ENCODE measurements at regions not wholly inside any gene's neighbourhood (a gene's known extent, or its start where the extent isn't known, plus 50 kb on each side); places are given as distances from the start of the nearest gene placed in this dataset.

GRCh38 chr17:71682174-71682494 is 438.7 kb upstream of the SOX9 start:
- Histone ChIP-seq H3K9ac (ENCODE audit: low read length) (no peak overlapping the region), H3K4me3 (ENCODE audit: insufficient read depth, low read length, poor library complexity, severe bottlenecking) (no peak overlapping the region), H4K20me1 (ENCODE audit: low read depth, low read length) (no peaks in the 10 kb centered on the region), H3K4me2 (ENCODE audit: low read depth, low read length, poor library complexity, severe bottlenecking) (no peak overlapping the region), H3K27me3 (ENCODE audit: low read length) (no peaks in the 10 kb centered on the region), H3K36me3 (ENCODE audit: low read length) (no peaks in the 10 kb centered on the region), H3K27ac (ENCODE audit: low read depth, low read length) (no peak overlapping the region), H2AFZ (ENCODE audit: low read depth, low read length, severe bottlenecking) (no peak overlapping the region), H3K9me3 (ENCODE audit: insufficient read depth, low read length) (no peaks in the 10 kb centered on the region), H3F3A (ENCODE audit: insufficient read depth) (no peaks in the 10 kb centered on the region), H3K9me2 (replicated peaks; ENCODE audit: insufficient read depth, low read length) (0 out of 2 replicates have a peak, but pooled peaks cover 3% of the 10 kb centered on the region), H3K79me2 (ENCODE audit: insufficient read depth, low read length) (no peaks in the 10 kb centered on the region)
- TF ChIP-seq EZH2phosphoT487 (conservative IDR thresholded peaks at IDR 0.05; ENCODE audit: low read length) (no peak), CTCF (IDR thresholded peaks at IDR 0.05; ENCODE audit: insufficient read depth, low read length, poor library complexity, severe bottlenecking) (no peak)

GRCh38 chr17:71689782-71690181 is 431.0 kb upstream of the SOX9 start:
- no peaks in the 10 kb centered on the region for H3K9me3 ChIP-seq (ENCODE audit: insufficient read depth, low read length)
- no peaks in the 10 kb centered on the region for H3K27me3 ChIP-seq (ENCODE audit: low read length)
- no peaks in the 10 kb centered on the region for H3K79me2 ChIP-seq (ENCODE audit: insufficient read depth, low read length)
- H3K9ac ChIP-seq (ENCODE audit: low read length): no peak overlapping the region
- TF ChIP-seq EZH2phosphoT487 (conservative IDR thresholded peaks at IDR 0.05; ENCODE audit: low read length): no peak
- TF ChIP-seq CTCF (IDR thresholded peaks at IDR 0.05; ENCODE audit: insufficient read depth, low read length, poor library complexity, severe bottlenecking): no peak
- H3K4me2 ChIP-seq (ENCODE audit: low read depth, low read length, poor library complexity, severe bottlenecking): no peak overlapping the region
- no peaks in the 10 kb centered on the region for H3K36me3 ChIP-seq (ENCODE audit: low read length)
- H3K9me2 ChIP-seq (replicated peaks; ENCODE audit: insufficient read depth, low read length): no peaks in the 10 kb centered on the region
- no peaks in the 10 kb centered on the region for H4K20me1 ChIP-seq (ENCODE audit: low read depth, low read length)
- no peak overlapping the region for H3K27ac ChIP-seq (ENCODE audit: low read depth, low read length)
- H3F3A ChIP-seq (ENCODE audit: insufficient read depth): no peaks in the 10 kb centered on the region
- no peak overlapping the region for H3K4me3 ChIP-seq (ENCODE audit: insufficient read depth, low read length, poor library complexity, severe bottlenecking)
- no peak overlapping the region for H2AFZ ChIP-seq (ENCODE audit: low read depth, low read length, severe bottlenecking)

- TF ChIP-seq CTCF (IDR thresholded peaks at IDR 0.05; ENCODE audit: insufficient read depth, low read length, poor library complexity, severe bottlenecking) (no peak), EZH2phosphoT487 (conservative IDR thresholded peaks at IDR 0.05; ENCODE audit: low read length) (no peak)
- no peaks in the 10 kb centered on the region for H3K27me3 ChIP-seq (ENCODE audit: low read length)
These were observed 420.9 kb upstream of the SOX9 start for GRCh38 chr17:71699907-71700306.

GRCh38 chr17:71703701-71704100 is 417.1 kb upstream of the SOX9 start:
- H3K9me3 ChIP-seq (ENCODE audit: insufficient read depth, low read length): no peaks in the 10 kb centered on the region
- no peak overlapping the region for H2AFZ ChIP-seq (ENCODE audit: low read depth, low read length, severe bottlenecking)
- H3K27ac ChIP-seq (ENCODE audit: low read depth, low read length): no peak overlapping the region
- H3K36me3 ChIP-seq (ENCODE audit: low read length): no peaks in the 10 kb centered on the region
- no peak overlapping the region for H3K4me3 ChIP-seq (ENCODE audit: insufficient read depth, low read length, poor library complexity, severe bottlenecking)
- H4K20me1 ChIP-seq (ENCODE audit: low read depth, low read length): no peaks in the 10 kb centered on the region
- no peak for TF ChIP-seq EZH2phosphoT487 (conservative IDR thresholded peaks at IDR 0.05; ENCODE audit: low read length)
- no peak for TF ChIP-seq CTCF (IDR thresholded peaks at IDR 0.05; ENCODE audit: insufficient read depth, low read length, poor library complexity, severe bottlenecking)
- no peak overlapping the region for H3K9ac ChIP-seq (ENCODE audit: low read length)
- H3K4me2 ChIP-seq (ENCODE audit: low read depth, low read length, poor library complexity, severe bottlenecking): no peak overlapping the region
- H3F3A ChIP-seq (ENCODE audit: insufficient read depth): no peaks in the 10 kb centered on the region
- no peaks in the 10 kb centered on the region for H3K79me2 ChIP-seq (ENCODE audit: insufficient read depth, low read length)
- no peaks in the 10 kb centered on the region for H3K9me2 ChIP-seq (replicated peaks; ENCODE audit: insufficient read depth, low read length)
- H3K27me3 ChIP-seq (ENCODE audit: low read length): no peaks in the 10 kb centered on the region

More at GRCh38 chr17:71699907-71700306, 420.9 kb upstream of the SOX9 start:
- H3K27ac ChIP-seq (ENCODE audit: low read depth, low read length): no peak overlapping the region
- no peaks in the 10 kb centered on the region for H3K36me3 ChIP-seq (ENCODE audit: low read length)
- no peak overlapping the region for H3K9ac ChIP-seq (ENCODE audit: low read length)
- H2AFZ ChIP-seq (ENCODE audit: low read depth, low read length, severe bottlenecking): no peak overlapping the region
- no peak overlapping the region for H3K4me2 ChIP-seq (ENCODE audit: low read depth, low read length, poor library complexity, severe bottlenecking)
- H3K9me3 ChIP-seq (ENCODE audit: insufficient read depth, low read length): no peaks in the 10 kb centered on the region
- H3K9me2 ChIP-seq (replicated peaks; ENCODE audit: insufficient read depth, low read length): no peaks in the 10 kb centered on the region
- no peaks in the 10 kb centered on the region for H4K20me1 ChIP-seq (ENCODE audit: low read depth, low read length)
- H3K4me3 ChIP-seq (ENCODE audit: insufficient read depth, low read length, poor library complexity, severe bottlenecking): no peak overlapping the region
- no peaks in the 10 kb centered on the region for H3K79me2 ChIP-seq (ENCODE audit: insufficient read depth, low read length)
- no peaks in the 10 kb centered on the region for H3F3A ChIP-seq (ENCODE audit: insufficient read depth)
